Gastroesophageal sphincter (tissue), 4 donors: ENCODE measurements at regions not wholly inside any gene's neighbourhood (a gene's known extent, or its start where the extent isn't known, plus 50 kb on each side); places are given as distances from the start of the nearest gene placed in this dataset.

Experiments
- ATAC-seq: fragments of 150-250 bp; one replicate; pipeline ENCODE4 v1.9.1; 2016; ENCODE audit warnings: mild to moderate bottlenecking, moderate library complexity
- H3K27ac ChIP-seq, 4 donors: fragments of 200-600 bp; sonication (generic) in 3 of 4; 1 replicate in 3 of 4; 2 replicates in 1 of 4; pipeline ENCODE4 v1.5.1; 2016 to 2019
- H3K27me3 ChIP-seq: fragments of 200-600 bp; sonication (generic); one replicate; pipeline ENCODE4 v1.5.1; 2019
- H3K36me3 ChIP-seq, 2 donors: fragments of 200-600 bp; sonication (generic); one replicate each; pipeline ENCODE4 v1.5.1; 2019; ENCODE audit warnings: control low read depth in 1 of 2
- H3K4me1 ChIP-seq, 3 donors: fragments of 200-600 bp; sonication (generic); 1 replicate in 2 of 3; 2 replicates in 1 of 3; pipeline ENCODE4 v1.5.1; 2016 to 2019; ENCODE audit warnings: control low read depth in 2 of 3
- H3K4me3 ChIP-seq, 2 donors: fragments of 200-600 bp; sonication (generic); one replicate each; pipeline ENCODE4 v1.5.1; 2019; ENCODE audit warnings: mild to moderate bottlenecking in 1 of 2, moderate library complexity in 1 of 2
- H3K9me3 ChIP-seq, 3 donors: fragments of 200-600 bp; sonication (generic); one replicate each; pipeline ENCODE4 v1.5.1; 2017 to 2019; ENCODE audit warnings: control low read depth in 2 of 3
- CTCF ChIP-seq, 4 experiments: fragments of 200-600 bp in 2 of 4; fragments of 450-650 bp in 2 of 4; sonication (generic) in 1 of 4; IDR thresholded peaks; one replicate each; pipeline ENCODE4 v1.5.1; 2017 to 2019; ENCODE audit warnings: antibody characterized with exemption in 4 of 4, mild to moderate bottlenecking in 2 of 4, moderate library complexity in 2 of 4
- EP300 ChIP-seq: sonication (generic); formaldehyde crosslinking; IDR thresholded peaks from one replicate; pipeline ENCODE4 v1.6.1; 2017; ENCODE audit warnings: antibody characterized with exemption, mild to moderate bottlenecking
- POLR2A ChIP-seq, 2 donors: fragments of 450-650 bp; IDR thresholded peaks; one replicate each; pipeline ENCODE4 v1.6.1; 2017; ENCODE audit warnings: antibody characterized with exemption in 2 of 2, mild to moderate bottlenecking in 2 of 2, moderate library complexity in 1 of 2
- POLR2AphosphoS5 ChIP-seq: sonication (generic); formaldehyde crosslinking; IDR thresholded peaks from one replicate; pipeline ENCODE4 v1.6.1; 2017; ENCODE audit warnings: antibody characterized with exemption
- WGBS, 2 donors: methylation state at CpG; one replicate each; pipeline ENCODE4 v1.1.5; 2018; ENCODE audit warnings: low coverage in 1 of 2; 5-methylcytosine and 5-hydroxymethylcytosine counted together

- whole genome bisulfite sequencing, 2 donors: 98% methylated on average over 3 of the region's 3 CpGs
- Histone ChIP-seq H3K27ac (no peak overlapping the region), H3K4me1 (no peaks in the 10 kb centered on the region), H3K4me3 (no peak overlapping the region), H3K9me3 (no peaks in the 10 kb centered on the region), H3K27me3 (no peaks in the 10 kb centered on the region), H3K36me3 (no peaks in the 10 kb centered on the region)
- ATAC-seq: no peak
- TF ChIP-seq POLR2AphosphoS5 (no peak), CTCF (IDR thresholded peaks at IDR 0.05) (no peak), EP300 (no peak), POLR2A (IDR thresholded peaks at IDR 0.05) (no peak)
Measured at GRCh38 chr6:71523548-71523947, 234.9 kb downstream of the OGFRL1 start.

- no peak for TF ChIP-seq POLR2AphosphoS5
- no peak for TF ChIP-seq CTCF (IDR thresholded peaks at IDR 0.05)
- TF ChIP-seq POLR2A (IDR thresholded peaks at IDR 0.05): no peak
- no peak for TF ChIP-seq EP300
- Histone ChIP-seq H3K27me3 (no peaks in the 10 kb centered on the region), H3K9me3 (no peaks in the 10 kb centered on the region), H3K4me3 (no peak overlapping the region), H3K27ac (no peak overlapping the region), H3K36me3 (no peaks in the 10 kb centered on the region), H3K4me1 (no peaks in the 10 kb centered on the region)
- 82 to 90% methylated on average over 4 of the region's 4 CpGs for WGBS, 2 donors
- ATAC-seq: no peak
Measured at GRCh38 chr6:71524201-71524600, 235.6 kb downstream of the OGFRL1 start.

GRCh38 chr6:71527886-71528285, 239.3 kb downstream of the OGFRL1 start:
- TF ChIP-seq POLR2A (IDR thresholded peaks at IDR 0.05) (no peak), POLR2AphosphoS5 (no peak)
- no peaks in the 10 kb centered on the region for H3K36me3 ChIP-seq
- WGBS, 2 donors: 70% methylated on average over 1 of the region's 1 CpG; no CpG with 5 or more reads in 1 of the 2 donors
- H3K27me3 ChIP-seq: no peaks in the 10 kb centered on the region
- H3K9me3 ChIP-seq: no peaks in the 10 kb centered on the region
- H3K4me3 ChIP-seq: no peak overlapping the region
- H3K4me1 ChIP-seq: no peaks in the 10 kb centered on the region
- ATAC-seq: no peak
- H3K27ac ChIP-seq: no peak overlapping the region

- no peaks in the 10 kb centered on the region for H3K9me3 ChIP-seq
- ATAC-seq: no peak
- WGBS, 2 donors: 51 to 60% methylated on average over 2 of the region's 2 CpGs
- H3K27ac ChIP-seq: no peak overlapping the region
- TF ChIP-seq POLR2AphosphoS5 (no peak), POLR2A (IDR thresholded peaks at IDR 0.05) (no peak), CTCF (IDR thresholded peaks at IDR 0.05) (no peak), EP300 (no peak)
- no peak overlapping the region for H3K4me3 ChIP-seq
- no peaks in the 10 kb centered on the region for H3K4me1 ChIP-seq
- H3K27me3 ChIP-seq: no peaks in the 10 kb centered on the region
- no peaks in the 10 kb centered on the region for H3K36me3 ChIP-seq
Measured at GRCh38 chr6:71529026-71529425, 240.4 kb downstream of the OGFRL1 start.

- Histone ChIP-seq H3K27ac (no peak overlapping the region), H3K4me3 (no peak overlapping the region), H3K27me3 (no peaks in the 10 kb centered on the region), H3K36me3 (no peaks in the 10 kb centered on the region), H3K4me1 (no peaks in the 10 kb centered on the region), H3K9me3 (no peaks in the 10 kb centered on the region)
- WGBS, 2 donors: 81 to 86% methylated on average over 1 to 2 of the region's 2 CpGs
- TF ChIP-seq EP300: no peak
- TF ChIP-seq POLR2A (IDR thresholded peaks at IDR 0.05): no peak
- no peak for TF ChIP-seq CTCF (IDR thresholded peaks at IDR 0.05)
- TF ChIP-seq POLR2AphosphoS5: no peak
- ATAC-seq: no peak
Measured at GRCh38 chr6:71529769-71530168, 241.2 kb downstream of the OGFRL1 start.

GRCh38 chr6:71531006-71531405, 242.4 kb downstream of the OGFRL1 start:
- Histone ChIP-seq H3K36me3 (no peaks in the 10 kb centered on the region), H3K27ac (no peak overlapping the region), H3K27me3 (no peaks in the 10 kb centered on the region), H3K4me3 (no peak overlapping the region), H3K9me3 (no peaks in the 10 kb centered on the region), H3K4me1 (no peaks in the 10 kb centered on the region)
- ATAC-seq: no peak
- TF ChIP-seq EP300 (no peak), POLR2A (IDR thresholded peaks at IDR 0.05) (no peak), POLR2AphosphoS5 (no peak), CTCF (IDR thresholded peaks at IDR 0.05) (no peak)
